ENCODE measurements at regions not wholly inside any gene's neighbourhood (a gene's known extent, or its start where the extent isn't known, plus 50 kb on each side); places are given as distances from the start of the nearest gene placed in this dataset.

GRCh38 chr4:27728892-27729291 lies 868.3 kb downstream of the STIM2 start:
- Histone ChIP-seq H3K27ac (no peak overlapping the region), H3K4me3 (no peak overlapping the region), H3K9me3 (no peaks in the 10 kb centered on the region), H3K27me3 (no peaks in the 10 kb centered on the region), H3K36me3 (no peaks in the 10 kb centered on the region), H3K4me1 (no peaks in the 10 kb centered on the region)
- no peak for DNase-seq
- WGBS, 5 donors, result 74 to 80% (median 79%) methylated on average over 3 of the region's 3 CpGs
- TF ChIP-seq EP300 (IDR thresholded peaks at IDR 0.05) (no peak), POLR2AphosphoS5 (IDR thresholded peaks at IDR 0.05) (no peak), CTCF (IDR thresholded peaks at IDR 0.05) (no peak), POLR2A (IDR thresholded peaks at IDR 0.05) (no peak)
- intact Hi-C loops (cut with DNase I; ENCODE audit: low total_unique reads), result no loop called here

GRCh38 chr4:27742816-27743215 lies 882.2 kb downstream of the STIM2 start:
- no peak overlapping the region for H3K4me3 ChIP-seq
- H3K36me3 ChIP-seq, result no peaks in the 10 kb centered on the region
- peak in 1 of 2 donors; percentile 18 for DNase-seq
- peaks cover 0 to 5% (median 0%) of the 10 kb centered on the region in 4 donors for H3K9me3 ChIP-seq
- no peaks in the 10 kb centered on the region for H3K27me3 ChIP-seq
- no peak overlapping the region for H3K27ac ChIP-seq
- TF ChIP-seq POLR2A (IDR thresholded peaks at IDR 0.05) (no peak), POLR2AphosphoS5 (IDR thresholded peaks at IDR 0.05) (no peak), CTCF (IDR thresholded peaks at IDR 0.05) (no peak), EP300 (IDR thresholded peaks at IDR 0.05) (no peak)
- intact Hi-C loops (cut with DNase I; ENCODE audit: low total_unique reads), result no loop called here
- H3K4me1 ChIP-seq, result no peaks in the 10 kb centered on the region

GRCh38 chr4:27759611-27760575 lies 899.3 kb downstream of the STIM2 start:
- Histone ChIP-seq H3K9me3 (no peaks in the 10 kb centered on the region), H3K36me3 (no peaks in the 10 kb centered on the region), H3K4me3 (no peak overlapping the region), H3K4me1 (peaks cover 0 to 6% (median 0%) of the 10 kb centered on the region in 4 donors), H3K27ac (no peak overlapping the region), H3K27me3 (no peaks in the 10 kb centered on the region)
- WGBS, 5 donors, result 74 to 79% (median 75%) methylated on average over 11 of the region's 11 CpGs
- TF ChIP-seq POLR2A (IDR thresholded peaks at IDR 0.05), result no peak
- no peak for TF ChIP-seq EP300 (IDR thresholded peaks at IDR 0.05)
- no peak for TF ChIP-seq CTCF (IDR thresholded peaks at IDR 0.05)
- no peak for TF ChIP-seq POLR2AphosphoS5 (IDR thresholded peaks at IDR 0.05)
- intact Hi-C loops (cut with DNase I; ENCODE audit: low total_unique reads), result no loop called here
- DNase-seq, result peak in 1 of 2 donors; percentile 34

GRCh38 chr4:27763830-27764525 lies 903.3 kb downstream of the STIM2 start:
- Histone ChIP-seq H3K36me3 (no peaks in the 10 kb centered on the region), H3K27me3 (no peaks in the 10 kb centered on the region), H3K4me3 (no peak overlapping the region), H3K9me3 (no peaks in the 10 kb centered on the region), H3K27ac (no peak overlapping the region), H3K4me1 (peaks cover 0 to 6% (median 0%) of the 10 kb centered on the region in 4 donors)
- DNase-seq, result no peak
- intact Hi-C loops (cut with DNase I; ENCODE audit: low total_unique reads), result no loop called here
- 42 to 58% (median 45%) methylated on average over 5 of the region's 5 CpGs for WGBS, 5 donors
- TF ChIP-seq EP300 (IDR thresholded peaks at IDR 0.05) (no peak), POLR2A (IDR thresholded peaks at IDR 0.05) (no peak), CTCF (IDR thresholded peaks at IDR 0.05) (no peak), POLR2AphosphoS5 (IDR thresholded peaks at IDR 0.05) (no peak)
